Caco-2 (cell line): ENCODE measurements at regions not wholly inside any gene's neighbourhood (a gene's known extent, or its start where the extent isn't known, plus 50 kb on each side); places are given as distances from the start of the nearest gene placed in this dataset.

Experiments used
- BruUV-seq: library from RNA; stranded (reverse); fragments of 400-500 nt; replicated peaks from 2 replicates; lab custom pipeline; 2021; lab: Mats Ljungman, UMichigan
- CTCF ChIA-PET: fragments of 300-600 bp; sonication (Branson Sonifier 250); formaldehyde crosslinking; loops from one replicate; lab custom pipeline; 2022; ENCODE audit warnings: antibody characterized with exemption; lab: Charles Lee
- POLR2A ChIA-PET: fragments of 300-600 bp; sonication (Branson Sonifier 250); formaldehyde crosslinking; loops from one replicate; lab custom pipeline; 2022; ENCODE audit warnings: antibody characterized with exemption; lab: Charles Lee
- DNase-seq, 2 experiments: peaks; one replicate each; pipeline versions ENCODE4 v3.0.0 to v3.0.0-alpha.2; 2020 to 2022
- H3K27me3 ChIP-seq: replicated peaks from 2 replicates; pipeline ENCODE4 v1.6.0; 2011; ENCODE audit warnings: low read length; ENCODE audit not compliant: control insufficient read depth, insufficient read depth
- H3K36me3 ChIP-seq: 2 replicates; pipeline ENCODE4 v1.5.1; 2011; ENCODE audit warnings: low read length; ENCODE audit not compliant: control insufficient read depth, insufficient read depth
- H3K4me1 ChIP-seq: fragments of 250-450 bp; sonication (Bioruptor Pico); 2 replicates; pipeline ENCODE4 v1.5.1; 2020; ENCODE audit warnings: mild to moderate bottlenecking
- H3K4me3 ChIP-seq: 2 replicates; pipeline ENCODE4 v1.5.1; 2011; ENCODE audit warnings: low read depth, mild to moderate bottlenecking, control low read depth, low read length
- H3K9me3 ChIP-seq: fragments of 250-450 bp; sonication (Bioruptor Pico); 2 replicates; pipeline ENCODE4 v1.5.1; 2020; ENCODE audit warnings: mild to moderate bottlenecking, moderate library complexity
- H3K27ac Mint-ChIP-seq: one replicate; pipeline ENCODE4 v1.8.0; 2022; ENCODE audit warnings: mixed read lengths; ENCODE audit not compliant: unreplicated experiment
- H3K27me3 Mint-ChIP-seq: one replicate; pipeline ENCODE4 v1.8.0; 2022; ENCODE audit warnings: mixed read lengths; ENCODE audit not compliant: insufficient read depth, unreplicated experiment
- H3K36me3 Mint-ChIP-seq: one replicate; pipeline ENCODE4 v1.8.0; 2022; ENCODE audit warnings: mild to moderate bottlenecking, mixed read lengths; ENCODE audit not compliant: insufficient read depth, unreplicated experiment
- H3K4me1 Mint-ChIP-seq: one replicate; pipeline ENCODE4 v1.8.0; 2022; ENCODE audit warnings: low read depth, mixed read lengths; ENCODE audit not compliant: unreplicated experiment
- H3K4me3 Mint-ChIP-seq: one replicate; pipeline ENCODE4 v1.8.0; 2022; ENCODE audit warnings: mild to moderate bottlenecking, moderate library complexity, mixed read lengths; ENCODE audit not compliant: unreplicated experiment
- H3K9me3 Mint-ChIP-seq: one replicate; pipeline ENCODE4 v1.8.0; 2022; ENCODE audit warnings: mixed read lengths; ENCODE audit not compliant: unreplicated experiment
- intact Hi-C: fragments of 100-400 bp; cut with micrococcal nuclease; formaldehyde crosslinking; loops from one replicate; pipeline ENCODE4 v1.10.0; 2022; ENCODE audit not compliant: unreplicated experiment
- TF ChIP-seq, protein P1 (sequence below), 2 experiments: fragments of 200-600 bp in 1 of 2; IDR thresholded peaks; 1 replicate in 1 of 2; 2 replicates in 1 of 2; pipeline versions ENCODE4 v1.5.1 to v1.8.0; 2011 to 2022; ENCODE audit warnings: antibody characterized with exemption in 1 of 2, control low read depth in 1 of 2, inconsistent platforms in 1 of 2, low read depth in 1 of 2, low read length in 1 of 2, mild to moderate bottlenecking in 1 of 2, moderate library complexity in 1 of 2; ENCODE audit not compliant: insufficient read depth in 1 of 2, severe bottlenecking in 1 of 2, unreplicated experiment in 1 of 2

DNA sequence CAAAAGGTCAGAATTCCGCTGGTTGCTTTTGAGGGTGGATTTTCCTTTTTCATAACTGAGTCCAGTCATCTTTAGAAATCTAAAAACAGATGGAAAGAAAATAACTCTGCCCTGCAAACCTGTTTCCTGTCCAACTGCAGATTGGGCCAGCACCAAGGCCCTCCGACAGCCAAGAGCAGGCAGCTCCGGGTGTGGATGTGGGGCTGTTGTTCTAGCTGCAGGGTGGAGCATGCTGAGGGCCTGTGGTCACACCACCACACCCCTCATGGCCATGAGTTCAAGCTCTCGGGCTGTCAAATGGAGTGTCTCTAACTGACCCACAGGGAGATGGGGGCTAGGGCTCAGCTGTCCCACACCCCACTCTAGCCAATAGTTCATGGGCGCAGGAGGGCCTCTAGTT is 69.3 kb upstream of the BZW1 start:
- ChIA-PET POLR2A (no interaction called here), CTCF (no interaction called here)
- Mint-ChIP-seq H3K9me3 (no peaks in the 10 kb centered on the region), H3K36me3 (peaks cover 11% of the 10 kb centered on the region), H3K4me3 (no peak overlapping the region), H3K27ac (peak overlapping the region; percentile 98), H3K27me3 (no peaks in the 10 kb centered on the region), H3K4me1 (peaks cover 43% of the 10 kb centered on the region)
- Histone ChIP-seq H3K27me3 (no peaks in the 10 kb centered on the region), H3K36me3 (no peaks in the 10 kb centered on the region; the same call in 1 of the 2 replicates), H3K9me3 (no peaks in the 10 kb centered on the region), H3K4me1 (peaks cover 45% of the 10 kb centered on the region), H3K4me3 (no peak overlapping the region)
- BruUV-seq: no TSS peak
- TF ChIP-seq, protein P1, sequence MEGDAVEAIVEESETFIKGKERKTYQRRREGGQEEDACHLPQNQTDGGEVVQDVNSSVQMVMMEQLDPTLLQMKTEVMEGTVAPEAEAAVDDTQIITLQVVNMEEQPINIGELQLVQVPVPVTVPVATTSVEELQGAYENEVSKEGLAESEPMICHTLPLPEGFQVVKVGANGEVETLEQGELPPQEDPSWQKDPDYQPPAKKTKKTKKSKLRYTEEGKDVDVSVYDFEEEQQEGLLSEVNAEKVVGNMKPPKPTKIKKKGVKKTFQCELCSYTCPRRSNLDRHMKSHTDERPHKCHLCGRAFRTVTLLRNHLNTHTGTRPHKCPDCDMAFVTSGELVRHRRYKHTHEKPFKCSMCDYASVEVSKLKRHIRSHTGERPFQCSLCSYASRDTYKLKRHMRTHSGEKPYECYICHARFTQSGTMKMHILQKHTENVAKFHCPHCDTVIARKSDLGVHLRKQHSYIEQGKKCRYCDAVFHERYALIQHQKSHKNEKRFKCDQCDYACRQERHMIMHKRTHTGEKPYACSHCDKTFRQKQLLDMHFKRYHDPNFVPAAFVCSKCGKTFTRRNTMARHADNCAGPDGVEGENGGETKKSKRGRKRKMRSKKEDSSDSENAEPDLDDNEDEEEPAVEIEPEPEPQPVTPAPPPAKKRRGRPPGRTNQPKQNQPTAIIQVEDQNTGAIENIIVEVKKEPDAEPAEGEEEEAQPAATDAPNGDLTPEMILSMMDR (IDR thresholded peaks at IDR 0.05; ENCODE audit: insufficient read depth in 1 of 2, low read depth in 1 of 2, low read length in 1 of 2, severe bottlenecking in 1 of 2, unreplicated experiment in 1 of 2): no peak
- intact Hi-C loops: loop anchor here (1.0 kb wide), 1 partner anchor 14 kb away; no protein-coding TSS in a partner anchor
- DNase-seq: no peak

DNA sequence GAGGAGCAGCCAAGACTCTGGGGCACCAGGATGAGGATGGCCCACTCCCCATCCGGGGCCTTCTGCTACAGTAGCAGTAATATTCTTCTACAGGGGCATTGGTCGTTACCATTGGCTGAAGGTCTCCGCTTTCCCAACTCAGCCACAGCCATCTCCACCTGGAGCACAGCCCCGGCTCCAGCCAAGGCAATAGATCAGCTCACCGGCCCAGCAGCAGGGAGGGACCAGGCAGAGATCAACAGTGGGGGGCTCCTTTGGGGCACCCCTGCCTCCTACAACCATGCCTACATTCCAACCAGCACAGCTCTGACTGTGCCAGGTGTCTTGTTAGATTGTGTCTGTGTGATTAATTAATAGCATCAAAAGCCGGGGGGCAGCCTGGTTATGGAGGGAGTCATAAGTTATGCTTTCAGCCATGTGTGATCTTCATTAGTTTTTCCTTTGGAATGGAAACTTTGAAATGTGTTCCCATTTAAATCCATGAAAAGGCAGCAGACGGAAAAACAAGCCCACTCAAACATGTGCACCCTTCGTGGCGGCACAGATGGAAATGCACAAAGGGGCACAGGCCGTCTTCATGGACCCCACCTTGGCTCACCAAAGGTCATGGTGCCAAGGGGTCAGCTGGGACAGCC is 68.6 kb upstream of the BZW1 start:
- no peaks in the 10 kb centered on the region for H3K27me3 Mint-ChIP-seq
- Histone ChIP-seq H3K27me3 (no peaks in the 10 kb centered on the region), H3K36me3 (no peaks in the 10 kb centered on the region; the same call in 1 of the 2 replicates), H3K9me3 (no peaks in the 10 kb centered on the region), H3K4me3 (no peak overlapping the region), H3K4me1 (peaks cover 52% of the 10 kb centered on the region)
- intact Hi-C loops: no loop called here
- no peak for DNase-seq
- H3K4me1 Mint-ChIP-seq: peaks cover 50% of the 10 kb centered on the region
- H3K27ac Mint-ChIP-seq: no peak overlapping the region
- POLR2A ChIA-PET: no interaction called here
- H3K9me3 Mint-ChIP-seq: no peaks in the 10 kb centered on the region
- TF ChIP-seq, protein P1 (IDR thresholded peaks at IDR 0.05; ENCODE audit: insufficient read depth in 1 of 2, low read depth in 1 of 2, low read length in 1 of 2, severe bottlenecking in 1 of 2, unreplicated experiment in 1 of 2): no peak
- no peak overlapping the region for H3K4me3 Mint-ChIP-seq
- no TSS peak for BruUV-seq
- CTCF ChIA-PET: no interaction called here
- H3K36me3 Mint-ChIP-seq: peaks cover 16% of the 10 kb centered on the region

DNA sequence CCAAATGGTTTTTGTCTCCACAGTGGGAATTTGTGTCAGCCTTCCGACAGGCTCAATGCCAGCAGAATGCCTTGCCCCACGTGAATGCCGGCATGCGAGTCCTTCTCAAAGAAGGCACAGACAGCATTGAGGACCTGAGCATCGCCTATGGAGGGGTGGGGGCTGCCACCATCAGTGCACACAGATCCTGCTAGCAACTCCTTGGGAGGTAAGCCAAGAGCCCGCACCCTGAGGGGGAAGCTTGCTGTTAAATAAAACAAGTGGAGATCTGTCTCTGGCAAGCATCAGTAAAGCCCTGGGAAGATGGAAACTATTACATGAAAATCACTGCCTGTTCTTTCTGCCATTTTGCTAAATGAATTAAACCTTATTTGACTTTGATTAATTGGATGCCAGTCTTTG is 67.5 kb upstream of the BZW1 start:
- Histone ChIP-seq H3K4me1 (peaks cover 63% of the 10 kb centered on the region), H3K9me3 (no peaks in the 10 kb centered on the region), H3K36me3 (no peaks in the 10 kb centered on the region; the same call in 1 of the 2 replicates), H3K27me3 (no peaks in the 10 kb centered on the region), H3K4me3 (no peak overlapping the region)
- no peaks in the 10 kb centered on the region for H3K9me3 Mint-ChIP-seq
- ChIA-PET POLR2A (no interaction called here), CTCF (no interaction called here)
- H3K27ac Mint-ChIP-seq: no peak overlapping the region
- intact Hi-C loops: no loop called here
- DNase-seq: no peak
- no TSS peak for BruUV-seq
- H3K4me3 Mint-ChIP-seq: no peak overlapping the region
- H3K36me3 Mint-ChIP-seq: peaks cover 21% of the 10 kb centered on the region
- H3K4me1 Mint-ChIP-seq: peaks cover 54% of the 10 kb centered on the region
- TF ChIP-seq, protein P1 (IDR thresholded peaks at IDR 0.05; ENCODE audit: insufficient read depth in 1 of 2, low read depth in 1 of 2, low read length in 1 of 2, severe bottlenecking in 1 of 2, unreplicated experiment in 1 of 2): no peak
- no peaks in the 10 kb centered on the region for H3K27me3 Mint-ChIP-seq
